Upper lobe of left lung (tissue), 4 donors: ENCODE measurements at regions not wholly inside any gene's neighbourhood (a gene's known extent, or its start where the extent isn't known, plus 50 kb on each side); places are given as distances from the start of the nearest gene placed in this dataset.

ENCODE experiments used
- EP300 ChIP-seq, 4 donors: sonication (generic); formaldehyde crosslinking; IDR thresholded peaks; one replicate each; pipeline ENCODE4 v1.5.1; 2017; ENCODE audit warnings: antibody characterized with exemption in 4 of 4, control low read depth in 2 of 4
- POLR2AphosphoS5 ChIP-seq, 2 donors: sonication (generic); formaldehyde crosslinking; IDR thresholded peaks; one replicate each; pipeline ENCODE4 v1.5.1; 2017; ENCODE audit warnings: antibody characterized with exemption in 2 of 2
- TF ChIP-seq, protein P1 (sequence below), 6 experiments: fragments of 450-650 bp in 4 of 6; fragments of 200-600 bp in 2 of 6; sonication (generic) in 2 of 6; IDR thresholded peaks; one replicate each; pipeline ENCODE4 v1.5.1; 2016 to 2019; ENCODE audit warnings: antibody characterized with exemption in 6 of 6

DNA sequence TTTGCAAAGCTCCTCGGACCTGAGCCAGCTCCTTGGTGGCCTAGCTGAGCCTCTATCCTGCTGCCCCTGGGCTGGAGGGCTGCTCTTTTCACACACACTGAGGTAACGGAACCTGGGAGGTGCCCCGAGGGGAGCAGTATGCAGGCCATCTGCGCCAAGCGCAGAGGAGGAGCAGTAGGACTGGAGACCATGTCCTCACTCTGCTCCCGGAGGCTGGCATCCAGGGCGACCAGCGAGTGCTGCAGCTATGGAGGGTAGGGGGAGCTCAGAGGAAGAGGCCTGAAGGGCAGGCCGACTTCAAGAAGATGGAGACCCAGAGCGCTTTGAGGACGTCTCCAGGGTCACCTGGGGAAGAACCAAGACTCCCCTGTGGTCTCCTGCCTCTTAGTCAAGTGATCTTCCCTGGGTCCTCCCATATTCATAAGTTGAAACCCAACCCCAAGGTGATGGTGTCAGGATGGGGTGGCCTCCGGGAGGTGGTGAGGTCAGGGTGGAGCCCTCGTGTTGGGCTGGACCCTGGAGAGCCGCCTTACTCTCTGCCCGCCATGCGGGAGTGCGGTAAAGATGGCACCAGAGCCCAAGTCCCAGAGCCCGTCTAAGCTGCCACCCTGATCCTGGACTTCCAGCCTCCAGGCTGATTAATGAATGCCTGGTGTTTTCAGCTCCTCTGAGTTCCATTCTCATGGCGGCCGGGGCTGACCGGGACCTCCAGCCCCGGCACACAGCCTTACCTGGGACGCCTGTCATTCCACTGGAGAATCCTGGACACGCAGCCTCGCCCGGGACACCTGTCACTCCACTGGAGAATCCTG, 160.7 kb downstream of the NDUFA10 start:
- TF ChIP-seq, protein P1, sequence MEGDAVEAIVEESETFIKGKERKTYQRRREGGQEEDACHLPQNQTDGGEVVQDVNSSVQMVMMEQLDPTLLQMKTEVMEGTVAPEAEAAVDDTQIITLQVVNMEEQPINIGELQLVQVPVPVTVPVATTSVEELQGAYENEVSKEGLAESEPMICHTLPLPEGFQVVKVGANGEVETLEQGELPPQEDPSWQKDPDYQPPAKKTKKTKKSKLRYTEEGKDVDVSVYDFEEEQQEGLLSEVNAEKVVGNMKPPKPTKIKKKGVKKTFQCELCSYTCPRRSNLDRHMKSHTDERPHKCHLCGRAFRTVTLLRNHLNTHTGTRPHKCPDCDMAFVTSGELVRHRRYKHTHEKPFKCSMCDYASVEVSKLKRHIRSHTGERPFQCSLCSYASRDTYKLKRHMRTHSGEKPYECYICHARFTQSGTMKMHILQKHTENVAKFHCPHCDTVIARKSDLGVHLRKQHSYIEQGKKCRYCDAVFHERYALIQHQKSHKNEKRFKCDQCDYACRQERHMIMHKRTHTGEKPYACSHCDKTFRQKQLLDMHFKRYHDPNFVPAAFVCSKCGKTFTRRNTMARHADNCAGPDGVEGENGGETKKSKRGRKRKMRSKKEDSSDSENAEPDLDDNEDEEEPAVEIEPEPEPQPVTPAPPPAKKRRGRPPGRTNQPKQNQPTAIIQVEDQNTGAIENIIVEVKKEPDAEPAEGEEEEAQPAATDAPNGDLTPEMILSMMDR (IDR thresholded peaks at IDR 0.05), result no peak
- TF ChIP-seq POLR2AphosphoS5 (IDR thresholded peaks at IDR 0.05) (no peak), EP300 (IDR thresholded peaks at IDR 0.05) (no peak)
